H1 (cell line): ENCODE measurements at regions not wholly inside any gene's neighbourhood (a gene's known extent, or its start where the extent isn't known, plus 50 kb on each side); places are given as distances from the start of the nearest gene placed in this dataset.

Experiments used
- ATF3 ChIP-seq: IDR thresholded peaks from 2 replicates; pipeline ENCODE4 v1.6.1; 2011; ENCODE audit warnings: low read depth, mild to moderate bottlenecking, low read length; ENCODE audit not compliant: insufficient read depth
- CHD7 ChIP-seq: fragments of 300-600 bp; sonication (generic); IDR thresholded peaks from 2 replicates; pipeline ENCODE4 v1.7.1; 2012; ENCODE audit warnings: low read length, moderate library complexity, mild to moderate bottlenecking, inconsistent platforms; ENCODE audit not compliant: insufficient replicate concordance
- CTCF ChIP-seq, 3 experiments: IDR thresholded peaks; 1 replicate in 2 of 3; 2 replicates in 1 of 3; pipeline versions ENCODE4 v1.5.1 to v1.6.1; 2011; ENCODE audit warnings: low read length in 3 of 3, mild to moderate bottlenecking in 3 of 3, inconsistent platforms in 2 of 3, low read depth in 1 of 3, moderate library complexity in 1 of 3; ENCODE audit not compliant: insufficient read depth in 1 of 3; ENCODE audit errors: control extremely low read depth in 1 of 3
- EZH2 ChIP-seq: fragments of 200-600 bp; sonication (generic); IDR thresholded peaks from 2 replicates; pipeline ENCODE4 v1.7.1; 2012; ENCODE audit warnings: low read depth, mild to moderate bottlenecking, moderate library complexity, low read length, inconsistent platforms; ENCODE audit not compliant: severe bottlenecking
- HDAC2 ChIP-seq, 2 experiments: fragments of 300-600 bp in 1 of 2; sonication (generic) in 1 of 2; IDR thresholded peaks; 2 replicates each; pipeline ENCODE4 v1.6.1; 2011 to 2012; ENCODE audit warnings: low read depth in 2 of 2, low read length in 2 of 2, mild to moderate bottlenecking in 2 of 2, moderate library complexity in 2 of 2, borderline replicate concordance in 1 of 2, inconsistent platforms in 1 of 2
- POU5F1 ChIP-seq: IDR thresholded peaks from 2 replicates; pipeline ENCODE4 v1.6.1; 2011; ENCODE audit warnings: low read depth, mild to moderate bottlenecking, low read length, moderate library complexity
- TBP ChIP-seq: IDR thresholded peaks from 2 replicates; pipeline ENCODE4 v1.6.1; 2011; ENCODE audit warnings: low read depth, low read length, improper control_type of control experiment
- TF ChIP-seq, protein P1 (sequence below): IDR thresholded peaks from 2 replicates; pipeline ENCODE4 v1.6.1; 2012; ENCODE audit warnings: inconsistent platforms

DNA sequence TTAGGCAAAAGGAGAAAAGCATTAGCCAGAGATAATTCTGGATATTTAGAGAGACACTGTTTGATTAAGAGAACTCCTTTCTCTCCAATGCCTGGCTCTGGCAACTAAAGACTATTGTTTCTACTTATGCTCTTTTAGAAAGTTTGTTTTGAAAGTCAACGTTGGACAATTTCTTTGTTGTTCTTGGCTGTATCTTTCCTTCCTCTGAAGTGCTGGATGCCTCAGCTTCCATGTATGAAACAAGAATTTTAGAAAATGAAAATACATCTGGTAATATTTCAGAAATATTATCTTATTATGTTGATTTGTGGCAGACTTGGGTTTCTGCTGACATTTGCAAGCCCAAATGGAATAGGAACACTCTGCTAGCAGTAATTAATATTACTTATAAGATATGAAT, 382.6 kb downstream of the SNAPC1 start (continued):
- no peak for TF ChIP-seq CHD7
- TF ChIP-seq, protein P1, sequence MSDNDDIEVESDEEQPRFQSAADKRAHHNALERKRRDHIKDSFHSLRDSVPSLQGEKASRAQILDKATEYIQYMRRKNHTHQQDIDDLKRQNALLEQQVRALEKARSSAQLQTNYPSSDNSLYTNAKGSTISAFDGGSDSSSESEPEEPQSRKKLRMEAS, result no peak
- no peak for TF ChIP-seq EZH2
- TF ChIP-seq POU5F1, result no peak
- TF ChIP-seq CTCF (IDR thresholded peaks at IDR 0.05; ENCODE audit: control extremely low read depth in 1 of 3, insufficient read depth in 1 of 3, low read depth in 1 of 3, low read length in 3 of 3), result no peak
- no peak for TF ChIP-seq TBP
- TF ChIP-seq ATF3, result no peak
- TF ChIP-seq HDAC2 (IDR thresholded peaks at IDR 0.05; ENCODE audit: borderline replicate concordance in 1 of 2, low read depth in 2 of 2, low read length in 2 of 2), result no peak
